ENCODE measurements at regions not wholly inside any gene's neighbourhood (a gene's known extent, or its start where the extent isn't known, plus 50 kb on each side); places are given as distances from the start of the nearest gene placed in this dataset.
"Not testable (repeated sequence)": the region's sequence is repeated elsewhere in the genome, so short reads cannot be mapped to it uniquely, and the experiment has no call there.

- peak; percentile 83 to 95 (median 94) for DNase-seq
These were observed 63.2 kb downstream of the NENF start for GRCh38 chr1:212495766-212496494.

DNA sequence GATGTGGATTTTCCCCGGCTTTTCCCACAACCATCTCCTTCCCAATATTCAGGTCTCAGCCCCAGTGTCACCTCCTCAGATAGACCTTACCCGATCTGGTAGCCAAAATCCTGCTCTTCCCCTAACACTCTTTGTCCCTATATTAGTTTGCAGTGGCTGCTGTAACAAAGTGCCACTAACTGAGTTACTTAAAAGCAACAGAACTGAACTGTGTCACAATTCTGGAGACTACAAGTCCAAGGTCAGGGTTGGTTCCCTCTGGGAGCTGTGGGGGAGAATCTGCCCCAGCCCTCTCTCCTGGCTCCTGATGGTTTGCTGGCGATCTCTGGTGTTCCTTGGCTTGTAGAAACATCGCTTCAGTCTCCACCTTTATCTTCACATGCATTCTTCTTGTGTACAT is 64.0 kb downstream of the NENF start:
- DNase-seq: peak; percentile 67 to 78 (median 70)

GRCh38 chr1:212497553-212497952 is 64.8 kb downstream of the NENF start:
- DNase-seq: no peak

- DNase-seq: peak; percentile 91 to 97 (median 96)
These were observed 65.7 kb downstream of the NENF start for GRCh38 chr1:212498283-212499040.

- DNase-seq: no peak
These were observed 67.6 kb downstream of the NENF start for GRCh38 chr1:212500351-212500750.

- DNase-seq: peak in 2 of 3 donors; percentile 50 to 71
These were observed 68.3 kb downstream of the NENF start for GRCh38 chr1:212500983-212501382.

GRCh38 chr1:212503714-212504113 is 71.0 kb downstream of the NENF start:
- no peak for DNase-seq

DNA sequence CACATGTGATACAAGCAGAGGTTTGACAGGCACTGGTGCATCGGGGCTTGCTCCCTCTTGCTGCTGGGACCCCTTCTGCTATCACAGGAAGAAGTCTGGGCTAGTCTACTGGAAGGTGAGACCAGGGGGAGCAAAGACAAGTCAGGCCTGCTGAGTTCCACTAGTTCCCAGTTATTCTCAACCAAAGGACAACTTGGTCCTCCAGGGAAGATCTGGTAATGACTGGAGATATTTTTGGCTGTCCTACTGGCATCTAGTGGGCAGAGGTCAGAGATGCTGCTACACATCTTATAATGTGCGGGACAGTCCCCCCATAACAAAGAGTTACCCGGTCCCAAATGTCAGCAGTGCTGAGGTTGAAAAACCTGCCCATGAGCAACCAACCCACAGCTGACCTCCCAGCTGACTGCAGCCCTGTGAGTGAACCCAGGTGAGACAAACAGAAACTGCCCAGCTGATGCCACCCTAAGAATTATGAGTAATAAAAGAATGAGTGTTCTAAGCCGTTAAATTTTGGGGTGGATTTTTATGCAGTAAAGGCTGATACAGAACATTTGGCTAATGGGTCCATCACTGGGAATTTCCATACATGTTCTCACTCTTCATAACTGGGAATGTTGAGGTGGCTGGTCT is 71.6 kb downstream of the NENF start:
- no peak for DNase-seq

DNA sequence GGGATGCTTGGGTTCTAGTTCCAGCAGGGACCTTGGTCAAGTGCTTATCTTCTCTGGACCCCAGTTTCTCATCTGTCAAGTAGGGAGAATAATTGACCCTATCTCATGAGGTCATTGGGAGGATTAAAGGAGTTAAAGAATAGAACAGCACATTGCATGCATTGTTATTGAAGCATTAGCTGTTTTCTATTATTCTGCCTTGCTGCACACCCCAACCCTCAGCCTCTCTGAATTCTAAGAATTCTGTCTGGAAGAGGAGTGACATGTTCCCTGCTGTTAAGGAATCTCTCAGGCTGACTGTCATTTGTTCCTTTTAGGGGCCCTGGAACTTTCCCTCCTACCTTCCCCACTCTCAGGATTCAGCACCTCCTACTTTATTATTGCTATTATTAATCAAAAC is 73.9 kb downstream of the NENF start:
- DNase-seq: no peak

GRCh38 chr1:212507369-212507768 is 74.6 kb downstream of the NENF start:
- DNase-seq: no peak

DNA sequence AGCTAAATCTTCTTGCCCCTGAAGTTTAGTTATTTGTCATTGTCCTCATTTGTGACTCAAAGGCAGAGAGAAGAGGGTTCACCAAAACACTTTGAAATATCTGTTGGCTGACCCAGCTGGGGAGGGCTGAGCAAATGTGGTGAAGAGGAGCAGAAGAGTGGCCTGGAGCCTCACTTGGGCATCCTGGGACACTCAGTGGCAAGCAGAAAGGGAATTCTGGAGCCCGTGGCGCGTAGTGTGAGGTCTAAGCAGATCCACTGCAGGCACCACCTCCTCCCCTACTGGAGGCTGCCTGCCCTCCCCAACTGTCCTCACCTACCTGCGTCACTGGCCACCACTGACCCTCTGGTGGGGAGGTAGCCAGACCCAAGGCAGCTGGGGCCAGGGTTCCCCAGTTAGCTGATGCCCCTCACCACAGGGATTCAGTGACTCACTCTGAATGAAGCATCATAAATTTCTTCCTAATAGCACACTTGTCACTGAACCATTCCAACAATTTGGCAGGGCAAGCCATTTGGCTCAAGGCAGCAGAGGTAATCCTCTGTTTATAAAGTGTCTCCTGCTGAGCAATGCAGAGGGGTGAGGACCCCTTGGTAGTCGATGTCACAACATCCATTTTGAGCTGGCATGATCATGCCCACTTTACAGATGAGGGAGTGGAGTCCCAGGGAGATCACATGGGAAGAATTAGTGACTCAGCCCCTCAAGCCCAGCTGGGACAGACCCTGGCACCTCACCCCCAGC is 80.3 kb downstream of the NENF start:
- DNase-seq: peak in 1 of 3 donors; percentile 44

DNA sequence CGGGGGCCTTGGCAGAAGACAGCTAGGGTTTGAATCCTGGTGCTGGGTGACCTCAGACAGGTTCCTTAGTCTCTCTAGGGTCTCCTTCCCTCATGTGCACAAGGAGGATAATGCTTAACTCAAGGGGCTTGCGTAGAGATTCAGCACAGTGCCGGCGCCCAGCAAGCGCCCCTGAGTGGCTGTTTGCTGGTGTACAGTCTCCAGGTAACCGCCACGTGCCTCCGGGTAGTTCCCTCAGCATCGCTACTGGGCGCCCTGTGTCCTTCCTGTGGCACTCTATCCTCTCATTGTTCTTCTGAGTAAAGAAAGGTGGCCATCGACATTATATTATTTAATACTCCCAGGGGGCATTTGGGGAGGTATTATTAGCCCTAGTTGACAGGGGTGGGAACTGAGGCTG is 80.9 kb downstream of the NENF start:
- DNase-seq: no peak

DNA sequence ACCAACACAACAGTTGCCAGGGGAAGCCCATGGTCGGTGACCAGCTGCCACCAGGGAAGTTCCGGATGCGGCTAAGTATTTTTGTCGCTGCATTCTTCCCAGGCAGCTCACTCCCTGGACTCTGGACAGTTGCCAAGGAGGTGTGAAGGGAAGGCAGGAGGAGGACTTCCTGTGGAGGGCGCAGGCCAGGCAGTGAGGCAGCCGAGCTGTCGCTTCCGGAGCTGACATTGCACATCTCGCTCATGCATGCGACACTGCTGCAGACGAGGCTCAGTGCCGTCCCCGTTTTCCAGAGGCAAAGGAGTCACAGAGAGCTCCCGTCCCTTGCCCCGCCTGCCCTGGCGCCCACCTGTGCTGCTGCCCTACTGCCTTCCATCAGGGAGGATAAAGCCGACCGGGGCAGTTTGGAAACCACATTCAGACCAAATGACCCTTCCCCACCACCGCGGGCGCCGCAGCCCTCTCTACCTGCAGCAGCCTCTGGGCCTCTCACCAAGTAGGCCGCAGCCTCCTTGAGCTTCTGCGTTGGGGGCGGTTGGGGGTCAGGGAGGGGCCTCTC is 81.4 kb downstream of the NENF start:
- DNase-seq: peak; percentile 36 to 56 (median 47)

DNA sequence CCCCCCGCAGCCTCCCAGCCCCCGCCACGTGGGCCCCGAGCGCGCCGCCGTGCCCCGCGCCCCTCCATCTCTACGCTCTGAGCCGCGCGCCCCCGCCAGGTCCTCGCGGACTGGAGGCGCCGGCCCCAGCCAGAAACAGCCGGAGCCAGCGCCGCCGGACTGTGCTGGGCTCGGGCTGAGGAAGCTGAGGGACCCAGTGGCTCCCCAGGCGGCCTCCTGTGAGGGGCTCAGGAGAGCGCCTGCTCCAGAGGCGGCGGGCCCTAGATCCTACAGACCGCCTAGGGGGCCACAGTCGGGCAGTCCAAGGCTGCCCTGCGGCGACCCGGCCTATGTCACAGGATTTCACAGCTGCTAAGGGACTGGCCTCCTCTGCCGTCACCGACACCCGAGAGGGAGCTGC is 82.1 kb downstream of the NENF start:
- no peak for DNase-seq

DNA sequence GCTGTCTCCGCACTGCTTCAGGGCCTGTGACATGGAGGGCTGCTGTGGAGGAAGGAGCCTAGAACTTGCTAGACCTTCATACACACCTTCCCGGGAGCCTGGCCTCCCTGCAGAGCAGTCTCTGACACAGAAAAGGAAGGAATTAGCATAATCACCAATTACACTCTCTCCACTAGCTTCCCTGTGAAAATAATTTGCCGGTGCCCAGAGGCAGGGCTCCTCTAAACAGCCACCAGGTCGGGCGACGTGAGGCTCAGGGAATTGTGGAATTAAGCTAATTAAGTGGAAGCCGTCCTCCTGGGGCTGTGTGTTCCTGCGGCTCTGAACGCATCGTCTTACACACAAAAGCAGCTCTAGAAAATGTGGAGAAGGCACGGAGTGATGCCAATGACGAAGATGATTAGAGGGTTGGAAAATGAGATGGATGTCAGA is 82.6 kb downstream of the NENF start:
- DNase-seq: no peak

- DNase-seq: not testable (repeated sequence)
These were observed 83.3 kb downstream of the NENF start for GRCh38 chr1:212516012-212516411.

- DNase-seq: peak in 2 of 3 donors; percentile 40 to 42
These were observed 85.7 kb downstream of the NENF start for GRCh38 chr1:212518188-212519054.

GRCh38 chr1:212519131-212519530 is 86.4 kb downstream of the NENF start:
- DNase-seq: no peak

DNA sequence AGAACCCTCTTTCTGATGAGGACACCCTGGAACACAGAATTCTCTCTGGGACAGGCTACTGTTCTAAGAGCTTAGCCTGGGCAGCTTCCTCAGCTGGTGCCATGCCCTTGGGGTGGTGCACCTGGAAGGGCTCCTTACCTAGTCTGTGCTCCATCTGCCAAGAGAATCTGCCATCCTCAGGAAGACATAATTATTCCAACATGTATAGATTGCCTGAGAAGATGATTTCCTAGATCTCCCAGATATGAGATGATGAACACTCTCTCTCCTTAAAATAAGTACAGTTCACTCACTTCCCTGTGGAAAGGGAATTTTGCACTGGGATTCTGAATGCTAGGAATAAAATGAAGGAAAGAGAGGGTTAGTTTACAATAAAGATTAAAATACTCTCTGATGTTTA is 87.6 kb downstream of the NENF start:
- DNase-seq: no peak

DNA sequence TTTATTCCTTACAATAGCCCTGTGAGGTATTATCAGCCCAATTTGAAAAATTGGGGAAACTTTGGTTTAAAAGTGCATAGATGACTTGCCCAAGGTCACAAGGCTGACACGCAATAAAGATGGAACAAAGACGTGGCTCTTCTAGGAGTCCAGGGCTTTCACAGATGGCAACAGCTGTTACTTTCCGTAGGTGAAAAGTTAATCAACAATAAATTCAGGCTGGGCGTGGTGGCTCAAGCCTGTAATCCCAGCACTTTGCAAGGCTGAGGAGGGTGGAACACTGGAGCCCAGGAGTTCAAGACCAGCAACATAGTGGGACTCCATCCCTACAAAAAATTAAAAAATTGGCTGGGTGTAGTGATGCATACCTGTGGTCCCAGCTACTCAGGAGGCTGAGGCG is 87.8 kb upstream of the ATF3 start:
- no peak for DNase-seq

DNA sequence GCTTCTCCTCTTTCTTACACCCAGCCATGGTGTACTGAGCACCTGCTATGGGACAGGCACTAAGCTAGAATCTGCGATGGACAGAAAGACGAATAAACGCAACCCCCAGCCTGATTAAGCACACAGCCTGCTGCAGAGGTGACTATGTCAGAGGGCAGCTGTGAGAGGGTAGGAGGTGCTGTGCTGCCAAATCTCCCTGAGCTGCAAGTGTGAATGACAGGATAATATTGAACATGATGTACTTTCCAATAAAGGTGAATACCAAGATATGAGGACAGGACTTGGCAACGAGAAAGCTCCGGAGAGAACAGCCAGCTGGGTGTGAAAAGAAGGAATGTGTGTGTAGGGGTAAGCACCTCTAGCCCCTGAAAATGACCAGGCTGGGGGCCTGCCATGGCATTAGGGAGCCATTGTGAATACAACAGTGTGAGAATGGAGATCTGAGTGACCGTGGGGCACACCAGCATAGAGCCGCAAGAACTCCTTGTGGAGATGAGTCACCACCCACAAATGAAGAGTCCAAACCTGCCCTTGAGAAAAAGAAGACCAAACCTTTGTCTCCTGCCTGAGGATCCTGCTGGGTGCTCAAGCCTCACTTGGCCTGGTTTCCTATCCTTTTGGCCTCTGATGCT is 83.0 kb upstream of the ATF3 start:
- DNase-seq: peak; percentile 53 to 71 (median 62)
